DOHH2 (cell line): ENCODE measurements at regions not wholly inside any gene's neighbourhood (a gene's known extent, or its start where the extent isn't known, plus 50 kb on each side); places are given as distances from the start of the nearest gene placed in this dataset.

Source experiments
- H3F3A ChIP-seq: fragments of 200-600 bp; sonication (generic), shearing (Covaris generic); 2 replicates; pipeline ENCODE4 v1.6.0; 2016; ENCODE audit warnings: antibody characterized with exemption, mild to moderate bottlenecking; ENCODE audit not compliant: control insufficient read depth, insufficient read depth
- H3K27ac ChIP-seq: fragments of 200-600 bp; sonication (generic); 2 replicates; pipeline ENCODE4 v1.5.1; 2014; ENCODE audit warnings: low read depth, mild to moderate bottlenecking, low read length, moderate library complexity
- H3K27me3 ChIP-seq: fragments of 200-600 bp; sonication (generic); 2 replicates; pipeline ENCODE4 v1.6.1; 2014; ENCODE audit warnings: mild to moderate bottlenecking, low read length, mixed read lengths; ENCODE audit not compliant: control insufficient read depth
- H3K36me3 ChIP-seq: fragments of 200-600 bp; sonication (generic); 2 replicates; pipeline ENCODE4 v1.6.1; 2014; ENCODE audit warnings: mild to moderate bottlenecking, low read length, moderate library complexity, mixed read lengths; ENCODE audit not compliant: control insufficient read depth
- H3K4me1 ChIP-seq: fragments of 200-600 bp; sonication (generic); 2 replicates; pipeline ENCODE4 v1.6.1; 2014; ENCODE audit warnings: mild to moderate bottlenecking, low read length, mixed read lengths; ENCODE audit not compliant: control insufficient read depth
- H3K4me2 ChIP-seq: fragments of 200-600 bp; sonication (generic); 2 replicates; pipeline ENCODE4 v1.6.0; 2014; ENCODE audit warnings: mild to moderate bottlenecking, low read length, moderate library complexity
- H3K4me3 ChIP-seq: fragments of 200-600 bp; sonication (generic); 2 replicates; pipeline ENCODE4 v1.5.1; 2014; ENCODE audit warnings: mild to moderate bottlenecking, low read length, mixed read lengths
- H3K79me2 ChIP-seq: fragments of 200-600 bp; sonication (generic); 2 replicates; pipeline ENCODE4 v1.6.1; 2014; ENCODE audit warnings: mild to moderate bottlenecking, low read length, mixed read lengths; ENCODE audit not compliant: control insufficient read depth
- H3K9me2 ChIP-seq: fragments of 200-600 bp; sonication (generic); replicated peaks from 2 replicates; pipeline ENCODE4 v1.6.1; 2014; ENCODE audit warnings: mild to moderate bottlenecking, low read length, mixed read lengths; ENCODE audit not compliant: control insufficient read depth
- H3K9me3 ChIP-seq: fragments of 200-600 bp; sonication (generic); 2 replicates; pipeline ENCODE4 v1.6.1; 2014; ENCODE audit warnings: antibody characterized with exemption, low read length, mixed read lengths; ENCODE audit not compliant: control insufficient read depth, insufficient read depth
- H4K20me1 ChIP-seq: fragments of 200-600 bp; sonication (generic); 2 replicates; pipeline ENCODE4 v1.6.0; 2014; ENCODE audit warnings: low read depth, mild to moderate bottlenecking, antibody characterized with exemption, low read length, moderate library complexity; ENCODE audit not compliant: control insufficient read depth, insufficient read depth
- CTCF ChIP-seq: fragments of 200-600 bp; sonication (generic); IDR thresholded peaks from one replicate; pipeline ENCODE4 v1.5.1; 2014; ENCODE audit warnings: antibody characterized with exemption, mild to moderate bottlenecking, low read depth, low read length; ENCODE audit not compliant: poor library complexity, severe bottlenecking
- EZH2phosphoT487 ChIP-seq: fragments of 200-600 bp; sonication (generic); IDR thresholded peaks from 2 replicates; pipeline ENCODE4 v1.6.1; 2017; ENCODE audit warnings: borderline replicate concordance, mild to moderate bottlenecking, antibody characterized with exemption, low read length, moderate library complexity, mixed read lengths

GRCh38 chr2:226497146-226497909, 302.3 kb downstream of the IRS1 start:
- H3K9me3 ChIP-seq, result no peaks in the 10 kb centered on the region
- no peak for TF ChIP-seq EZH2phosphoT487
- no peak for TF ChIP-seq CTCF

GRCh38 chr2:226496273-226496550, 303.4 kb downstream of the IRS1 start:
- Histone ChIP-seq H3K4me3 (no peak overlapping the region), H3F3A (no peaks in the 10 kb centered on the region), H4K20me1 (no peaks in the 10 kb centered on the region), H3K4me1 (no peaks in the 10 kb centered on the region), H3K79me2 (no peaks in the 10 kb centered on the region), H3K9me2 (no peaks in the 10 kb centered on the region), H3K27me3 (peaks cover 4% of the 10 kb centered on the region), H3K9me3 (no peaks in the 10 kb centered on the region), H3K27ac (no peak overlapping the region), H3K4me2 (no peak overlapping the region), H3K36me3 (no peaks in the 10 kb centered on the region)
- TF ChIP-seq CTCF (no peak), EZH2phosphoT487 (no peak)

More at GRCh38 chr2:226497146-226497909, 302.3 kb downstream of the IRS1 start:
- no peaks in the 10 kb centered on the region for H3K79me2 ChIP-seq
- H3K27me3 ChIP-seq, result peaks cover 4% of the 10 kb centered on the region
- no peaks in the 10 kb centered on the region for H4K20me1 ChIP-seq
- no peak overlapping the region for H3K4me2 ChIP-seq
- no peaks in the 10 kb centered on the region for H3F3A ChIP-seq
- H3K4me1 ChIP-seq, result no peaks in the 10 kb centered on the region
- no peaks in the 10 kb centered on the region for H3K9me2 ChIP-seq
- no peaks in the 10 kb centered on the region for H3K36me3 ChIP-seq
- H3K4me3 ChIP-seq, result no peak overlapping the region
- H3K27ac ChIP-seq, result no peak overlapping the region

GRCh38 chr2:226495466-226496272, 304.0 kb downstream of the IRS1 start:
- TF ChIP-seq EZH2phosphoT487, result no peak
- no peak for TF ChIP-seq CTCF
- no peaks in the 10 kb centered on the region for H3K36me3 ChIP-seq
- no peaks in the 10 kb centered on the region for H3K9me3 ChIP-seq
- no peak overlapping the region for H3K4me3 ChIP-seq
- H3K4me2 ChIP-seq, result no peak overlapping the region
- H3K9me2 ChIP-seq, result no peaks in the 10 kb centered on the region
- H3F3A ChIP-seq, result no peaks in the 10 kb centered on the region
- no peaks in the 10 kb centered on the region for H3K79me2 ChIP-seq
- H4K20me1 ChIP-seq, result no peaks in the 10 kb centered on the region
- peaks cover 4% of the 10 kb centered on the region for H3K27me3 ChIP-seq
- H3K4me1 ChIP-seq, result no peaks in the 10 kb centered on the region
- no peak overlapping the region for H3K27ac ChIP-seq
